Hepatic stellate cell (primary cell): ENCODE measurements at regions not wholly inside any gene's neighbourhood (a gene's known extent, or its start where the extent isn't known, plus 50 kb on each side); places are given as distances from the start of the nearest gene placed in this dataset.
"Not testable (repeated sequence)": the region's sequence is repeated elsewhere in the genome, so short reads cannot be mapped to it uniquely, and the experiment has no call there.

Experiments used
- DNase-seq: peaks from one replicate; pipeline ENCODE4 v3.0.0; 2011; ENCODE audit warnings: low spot score

DNA sequence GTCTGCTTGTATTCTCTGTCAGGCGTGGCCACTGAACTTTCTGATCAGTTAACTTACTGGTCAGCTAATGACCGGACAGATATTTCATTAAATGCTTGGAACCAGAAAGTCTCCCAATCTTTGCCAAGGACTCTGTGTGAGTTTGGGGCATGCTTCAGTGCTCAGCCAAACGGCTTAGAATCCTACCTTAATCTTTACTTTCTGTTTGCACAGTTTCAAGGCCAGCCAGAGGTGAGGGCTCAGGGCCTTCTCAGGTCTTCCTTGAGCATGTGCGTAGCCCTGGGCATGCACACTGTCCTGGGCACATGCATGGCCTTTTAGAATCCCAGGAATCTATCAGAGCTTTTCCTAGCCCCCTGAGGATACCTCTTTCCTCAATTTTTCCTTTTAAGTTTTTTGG, 230.1 kb downstream of the RAB11FIP4 start:
- DNase-seq = no peak

DNA sequence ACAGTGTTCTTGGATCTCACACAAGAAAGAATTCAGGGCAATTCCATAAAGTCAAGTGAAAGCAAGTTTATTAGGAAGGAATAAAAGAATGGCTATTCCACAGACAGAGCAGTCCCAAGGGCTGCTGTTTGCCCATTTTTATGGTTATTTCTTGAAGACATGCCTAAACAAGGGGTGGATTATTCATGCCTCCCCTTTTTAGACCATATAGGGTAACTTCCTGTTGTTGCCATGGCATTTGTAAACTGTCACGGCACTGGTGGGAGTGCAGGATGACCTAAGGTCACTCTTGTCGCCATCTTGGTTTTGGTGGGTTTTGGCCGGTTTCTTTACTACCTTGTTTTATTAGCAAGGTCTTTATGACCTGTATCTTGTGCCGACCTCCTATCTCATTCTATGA, 219.6 kb downstream of the RAB11FIP4 start:
- DNase-seq = not testable (repeated sequence)

DNA sequence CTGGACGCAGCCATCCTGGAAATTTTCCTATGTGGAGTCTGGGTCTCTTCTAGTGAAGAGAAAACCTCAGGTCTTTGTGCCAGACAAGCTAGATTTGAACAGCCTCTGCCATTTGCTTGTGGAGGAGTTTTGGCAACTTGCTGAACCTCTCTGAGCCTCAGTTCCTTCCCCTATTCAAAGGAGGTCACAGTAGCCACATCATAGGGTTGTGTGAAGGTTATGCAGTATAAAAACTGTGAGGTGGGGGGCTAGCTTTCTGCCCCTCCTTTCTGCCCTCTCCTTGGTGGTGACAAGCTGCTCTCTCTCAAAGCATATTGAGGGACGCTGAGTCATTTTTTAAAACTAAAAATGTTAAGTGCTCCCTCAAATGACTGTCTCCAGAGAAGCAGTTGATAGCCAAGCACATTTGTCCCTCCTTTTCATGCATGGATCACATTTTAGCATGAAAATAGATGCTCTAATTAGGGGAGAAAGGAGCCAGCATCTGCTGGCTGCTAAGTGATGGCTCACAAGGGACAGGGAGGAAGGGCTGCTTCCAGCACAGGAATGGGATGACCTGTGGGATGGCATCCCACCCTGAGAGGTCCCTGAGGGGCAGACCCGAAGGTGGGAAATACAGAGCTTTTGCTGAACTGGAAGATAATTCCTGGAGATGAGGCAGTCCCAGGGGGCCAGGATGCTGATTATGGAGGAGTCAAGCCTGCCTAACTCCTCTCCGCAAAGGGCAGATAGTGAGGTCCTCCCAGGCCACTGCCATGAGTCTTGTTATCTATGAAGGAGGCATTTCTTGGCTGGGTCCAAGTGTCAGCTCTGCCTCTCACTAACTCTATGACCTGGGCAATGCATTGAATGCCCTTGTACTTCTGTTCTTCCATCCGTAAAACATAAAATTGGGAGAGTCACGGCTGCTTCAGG, 218.8 kb downstream of the RAB11FIP4 start:
- no peak for DNase-seq

DNA sequence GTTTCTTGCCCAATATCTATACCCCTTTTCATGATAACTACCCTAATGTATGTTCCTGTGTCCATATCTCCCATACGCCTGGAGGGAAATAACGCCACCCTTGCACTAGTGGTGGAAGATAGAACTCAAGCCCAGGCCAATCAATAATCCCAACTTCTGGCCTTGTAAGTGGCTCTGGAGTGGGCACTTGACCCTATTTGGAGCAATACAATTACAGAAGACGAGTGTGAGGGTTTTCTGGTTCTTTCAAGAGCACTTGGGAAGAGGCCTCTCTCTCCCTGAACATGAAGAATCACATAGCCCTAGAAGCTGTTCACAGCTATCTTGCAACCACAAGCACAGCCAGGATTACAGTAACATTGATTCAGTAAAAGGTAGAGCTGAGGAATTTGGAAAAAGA, 217.9 kb downstream of the RAB11FIP4 start:
- no peak for DNase-seq

DNA sequence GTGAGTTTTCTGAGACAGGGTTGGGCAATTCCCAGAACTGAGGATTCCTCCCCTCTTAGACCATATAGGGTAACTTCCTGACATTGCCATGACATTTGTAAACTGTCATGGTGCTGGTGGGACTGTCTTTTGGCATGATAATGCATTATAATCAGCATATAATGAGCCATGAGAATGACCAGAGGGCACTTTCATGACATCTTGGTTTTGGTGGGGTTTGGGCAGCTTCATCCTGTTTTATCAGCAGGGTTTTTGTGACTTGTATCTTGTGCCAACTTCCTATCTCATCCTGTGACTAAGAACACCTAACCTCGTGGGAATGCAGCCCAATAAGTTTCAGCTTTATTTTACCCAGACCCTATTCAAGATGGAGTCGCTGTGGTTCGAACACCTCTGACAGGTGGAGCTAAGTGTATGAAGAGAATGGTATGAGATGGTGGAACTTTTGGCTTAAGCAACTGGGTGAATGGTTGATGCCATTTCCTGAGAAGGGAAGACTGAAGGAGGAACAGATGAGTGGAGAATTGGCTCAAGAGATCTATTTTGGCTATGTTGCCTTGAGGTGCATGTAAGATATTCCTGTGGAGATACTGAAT, 217.3 kb downstream of the RAB11FIP4 start:
- no peak for DNase-seq

DNA sequence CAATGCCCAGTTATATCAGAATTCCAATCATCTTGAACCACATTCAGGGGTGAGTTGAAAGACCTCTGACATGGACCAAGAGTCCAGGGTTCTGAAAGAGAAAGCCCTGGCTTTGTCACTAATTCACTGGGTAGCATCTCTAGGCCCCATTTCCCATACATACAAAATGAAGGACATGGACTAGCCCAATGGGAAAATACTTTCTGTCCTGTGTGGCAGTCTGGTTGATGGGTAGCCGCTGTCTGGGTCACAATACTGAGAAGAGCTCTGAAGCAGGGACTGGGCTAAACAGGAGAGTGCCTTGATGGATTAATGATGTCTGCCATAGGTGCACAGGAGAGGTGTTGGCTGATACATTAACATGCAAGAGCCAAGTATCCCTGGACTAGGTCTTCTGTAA, 214.3 kb downstream of the RAB11FIP4 start:
- no peak for DNase-seq

DNA sequence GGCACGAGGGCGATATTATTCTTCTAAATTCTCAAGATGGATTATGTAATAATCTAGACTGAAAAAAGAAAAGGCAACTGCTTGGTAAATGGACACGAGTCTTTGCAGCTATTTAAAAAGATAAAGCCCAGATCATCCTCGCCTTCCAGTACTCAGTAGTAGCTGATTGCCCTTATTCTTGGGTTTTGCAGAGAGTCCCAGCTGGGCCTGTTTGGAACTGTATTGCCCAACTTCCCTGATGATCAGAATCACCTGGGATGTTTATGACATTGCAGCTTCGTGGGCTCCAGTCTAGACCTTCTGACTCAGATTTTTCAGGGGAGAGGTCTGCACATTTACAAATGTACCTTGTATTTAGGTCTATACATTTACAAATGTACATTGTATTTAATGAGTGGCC, 213.5 kb downstream of the RAB11FIP4 start:
- no peak for DNase-seq

DNA sequence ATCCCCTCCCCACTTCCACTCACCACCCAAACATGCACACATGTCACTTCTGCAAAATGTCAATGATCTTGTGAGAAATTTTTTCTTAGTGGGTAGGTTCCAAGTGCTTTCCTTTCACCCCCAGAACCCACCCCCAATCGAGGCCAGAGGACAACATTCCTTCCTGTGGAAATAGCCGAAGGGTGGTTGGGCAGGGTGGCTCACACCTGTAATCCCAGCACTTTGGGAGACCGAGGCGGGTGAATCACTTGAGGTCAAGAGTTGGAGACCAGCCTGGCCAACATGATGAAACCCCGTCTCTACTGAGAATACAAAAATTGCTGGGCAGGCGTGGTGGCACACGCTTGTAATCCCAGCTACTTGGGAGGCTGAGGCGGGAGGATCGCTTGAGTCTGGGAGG, 208.7 kb downstream of the RAB11FIP4 start:
- not testable (repeated sequence) for DNase-seq

DNA sequence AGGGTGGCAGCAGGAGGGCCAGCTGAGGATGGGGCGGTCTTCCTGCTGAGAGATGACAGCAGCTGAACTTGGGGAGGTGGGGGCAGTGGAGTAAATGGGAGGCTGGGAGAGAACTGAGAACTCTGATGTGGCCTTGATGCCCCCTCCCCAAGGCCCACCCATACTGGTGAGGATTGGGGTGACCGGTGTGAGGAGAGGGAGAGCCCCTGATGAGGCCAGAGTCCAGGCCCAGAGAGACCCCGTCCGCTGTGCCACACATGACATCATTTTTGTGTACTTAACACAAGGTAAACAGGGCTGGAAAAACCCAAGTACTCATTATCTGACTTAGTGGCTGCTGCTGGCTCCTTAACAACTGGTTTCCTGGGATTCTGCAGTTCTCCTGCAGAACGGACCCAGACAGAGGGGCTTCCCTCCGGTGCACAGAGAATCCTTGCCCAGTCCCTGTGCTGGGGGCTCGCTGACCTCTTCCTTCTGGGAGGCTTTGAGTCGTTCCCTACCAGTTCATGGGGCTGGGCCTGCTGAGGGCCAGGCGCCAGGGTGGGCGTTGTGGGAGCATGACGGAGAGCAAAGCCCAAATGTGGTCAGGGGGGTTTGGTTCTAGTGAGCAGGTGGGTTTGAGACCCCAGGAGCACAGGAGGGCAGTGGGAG, 207.6 kb downstream of the RAB11FIP4 start:
- DNase-seq = no peak

DNA sequence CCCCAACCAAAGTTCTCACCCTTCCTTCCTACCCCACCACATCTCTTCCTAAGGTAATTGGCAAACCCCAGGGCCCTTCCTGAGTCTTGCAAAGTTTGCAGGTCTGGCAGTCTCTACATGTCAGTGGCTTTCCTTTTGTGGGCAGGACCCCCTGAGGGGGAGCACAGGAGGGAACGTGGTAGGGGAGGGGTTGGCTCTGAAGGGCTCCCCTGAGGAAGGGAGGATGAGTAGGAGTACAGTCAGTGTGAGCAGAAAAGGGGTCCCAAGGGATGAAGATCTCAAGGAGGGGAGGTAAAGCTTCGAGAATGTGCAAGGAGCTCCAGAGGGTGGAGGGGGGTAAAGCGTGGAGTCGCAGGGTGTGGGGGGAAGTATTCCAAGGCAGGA, 206.9 kb downstream of the RAB11FIP4 start:
- DNase-seq = no peak

DNA sequence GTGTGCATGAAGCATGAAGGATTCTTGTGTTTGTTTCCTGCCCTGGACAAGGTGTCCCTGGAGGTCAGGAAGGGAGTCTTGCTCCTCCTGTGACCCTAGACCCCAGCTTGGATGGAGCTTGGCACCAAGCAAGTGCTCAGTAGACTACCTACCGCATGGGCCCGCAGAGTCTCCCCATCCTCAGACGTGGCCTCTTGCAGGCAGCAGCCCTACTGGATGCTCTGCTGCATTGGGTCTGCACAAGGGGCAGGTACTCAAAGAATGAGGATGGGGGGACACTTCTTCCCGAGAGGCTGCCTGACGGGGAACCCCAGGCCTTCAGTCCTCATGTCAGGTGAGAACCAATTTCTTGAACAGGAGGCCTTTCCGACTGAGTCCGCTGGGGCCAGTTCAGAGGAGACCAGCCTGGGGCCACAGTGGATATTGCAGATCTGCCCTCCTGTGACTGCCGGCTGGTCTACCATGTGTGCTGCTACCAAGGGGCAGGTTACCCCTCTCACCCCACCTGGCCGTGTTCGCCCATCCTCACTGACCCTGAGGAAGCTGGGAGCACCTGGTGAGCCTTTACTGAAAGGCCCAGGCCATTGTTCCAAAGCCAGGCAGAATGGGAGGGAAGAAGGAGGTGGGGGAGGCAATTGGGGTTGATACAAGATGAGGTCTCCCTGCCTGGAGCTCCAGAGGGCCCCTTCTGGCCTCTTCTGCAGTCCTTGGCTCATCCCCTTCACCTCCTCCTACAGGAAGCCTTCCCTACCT, 206.3 kb downstream of the RAB11FIP4 start:
- DNase-seq = no peak

DNA sequence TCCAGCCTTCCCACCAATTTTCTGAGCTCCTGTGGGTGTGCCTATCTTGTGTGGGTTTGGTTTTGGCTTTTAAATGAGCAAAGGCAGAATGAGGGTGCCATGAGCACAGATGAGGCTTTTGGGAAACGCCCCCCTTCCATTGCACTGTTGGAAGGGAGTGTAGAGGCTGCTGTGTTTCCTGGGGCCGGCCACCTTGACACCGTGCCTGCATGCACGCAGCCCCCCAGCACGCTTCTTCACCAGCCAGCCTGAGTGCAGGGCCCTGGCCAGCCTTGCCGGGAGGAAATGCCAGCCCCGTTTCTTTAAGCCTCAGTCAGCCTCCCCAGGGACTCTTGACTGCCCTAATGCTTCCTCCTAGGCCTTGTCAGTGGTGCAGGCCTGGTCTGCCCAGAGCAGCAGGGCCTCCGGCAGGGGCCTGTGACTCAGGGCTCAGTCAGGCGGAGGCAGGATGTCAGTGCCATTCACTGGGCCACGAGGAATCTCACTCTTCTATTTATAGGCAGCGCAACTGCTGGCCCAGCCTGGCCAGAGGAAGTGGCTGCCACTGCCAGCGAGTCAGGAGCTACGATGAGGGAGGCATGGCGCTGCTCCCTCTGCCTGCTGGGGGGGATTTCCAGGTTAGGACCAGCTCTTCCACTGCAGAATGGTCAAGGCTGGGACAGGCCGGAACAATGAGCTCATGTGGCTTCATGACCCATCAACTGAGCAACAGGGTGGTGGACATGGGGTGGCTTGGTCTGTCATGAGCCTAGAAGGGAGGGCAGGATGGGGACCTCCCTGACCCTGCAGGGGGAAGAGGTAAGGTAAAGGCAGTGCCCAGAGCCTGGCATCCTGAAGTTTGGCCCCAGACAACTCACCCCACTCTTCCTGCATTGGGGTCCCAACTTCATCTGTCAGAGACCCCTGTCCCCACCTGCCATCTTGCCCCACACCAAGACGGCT, 205.2 kb downstream of the RAB11FIP4 start:
- peak; percentile 99 for DNase-seq

DNA sequence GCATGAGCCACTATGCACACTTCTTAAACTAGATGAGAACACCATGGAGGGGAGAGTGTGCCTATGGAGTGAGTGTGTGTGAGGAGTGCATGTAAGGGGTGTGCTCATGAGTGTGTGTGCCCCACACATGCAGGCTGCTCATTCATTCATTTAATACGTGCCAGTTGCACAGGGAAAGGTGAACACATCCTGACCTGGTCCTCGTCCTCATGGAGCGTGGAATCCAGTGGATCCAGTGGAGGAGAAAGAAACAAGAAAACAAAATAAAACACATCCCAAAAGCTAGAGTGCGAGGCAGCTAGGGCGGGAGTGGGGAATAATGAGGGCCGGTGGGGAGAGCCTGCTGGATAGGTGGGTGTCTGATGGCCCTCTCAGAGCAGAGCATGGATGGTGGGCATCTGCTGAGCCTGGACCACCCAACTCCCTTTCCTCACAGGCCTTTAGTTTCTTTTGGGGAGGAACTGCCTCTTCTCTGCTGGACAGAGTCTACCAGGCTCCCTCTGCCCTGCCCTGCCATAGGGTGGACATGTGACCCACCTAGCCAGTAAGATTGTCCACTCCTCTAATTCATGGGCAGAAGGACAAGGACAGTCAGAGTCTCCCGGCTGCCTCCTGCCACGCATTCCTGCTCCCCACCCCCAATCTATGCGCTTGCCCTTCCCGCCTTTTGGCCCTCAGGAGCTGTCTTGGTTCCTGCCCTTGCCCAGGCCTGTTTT, 204.3 kb downstream of the RAB11FIP4 start:
- no peak for DNase-seq

DNA sequence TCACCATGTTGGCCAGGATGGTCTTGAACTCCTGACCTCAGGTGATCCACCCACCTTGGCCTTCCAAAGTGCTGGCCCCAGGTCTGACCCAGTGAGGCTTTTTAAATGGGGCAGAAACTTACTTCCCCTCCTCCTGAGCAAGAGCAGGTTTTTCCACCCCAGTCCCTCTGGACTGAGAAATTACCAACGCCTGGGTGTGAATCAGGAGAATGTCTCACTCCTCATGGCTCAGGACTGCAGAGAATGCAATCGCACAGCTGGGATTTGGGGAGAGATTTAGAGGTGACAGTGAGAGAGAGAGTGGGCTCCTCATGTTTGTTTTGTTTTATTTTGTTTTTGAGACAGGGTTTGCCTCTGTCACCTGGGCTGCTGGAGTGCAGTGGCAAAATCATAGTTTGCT, 203.6 kb downstream of the RAB11FIP4 start:
- peak; percentile 49 for DNase-seq

DNA sequence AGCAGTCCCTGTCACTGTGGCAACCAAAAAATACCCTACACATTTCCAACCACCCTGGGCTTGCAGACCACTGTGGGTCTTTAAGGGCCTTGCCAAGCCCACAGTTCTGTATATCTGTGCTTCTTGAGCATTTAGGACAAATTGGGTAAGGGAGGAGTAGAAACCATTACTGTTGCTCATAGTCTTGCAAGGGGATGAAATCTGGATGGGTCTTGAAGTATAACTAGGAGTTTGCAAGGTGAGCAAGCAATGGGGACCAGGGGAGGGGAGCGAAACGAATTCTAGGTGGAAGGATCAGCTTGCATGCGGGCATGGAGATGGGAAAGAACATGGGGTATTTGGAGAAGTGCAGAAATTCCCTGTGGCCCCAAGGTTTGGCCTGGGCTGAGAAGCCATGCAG, 202.9 kb downstream of the RAB11FIP4 start:
- DNase-seq = no peak

DNA sequence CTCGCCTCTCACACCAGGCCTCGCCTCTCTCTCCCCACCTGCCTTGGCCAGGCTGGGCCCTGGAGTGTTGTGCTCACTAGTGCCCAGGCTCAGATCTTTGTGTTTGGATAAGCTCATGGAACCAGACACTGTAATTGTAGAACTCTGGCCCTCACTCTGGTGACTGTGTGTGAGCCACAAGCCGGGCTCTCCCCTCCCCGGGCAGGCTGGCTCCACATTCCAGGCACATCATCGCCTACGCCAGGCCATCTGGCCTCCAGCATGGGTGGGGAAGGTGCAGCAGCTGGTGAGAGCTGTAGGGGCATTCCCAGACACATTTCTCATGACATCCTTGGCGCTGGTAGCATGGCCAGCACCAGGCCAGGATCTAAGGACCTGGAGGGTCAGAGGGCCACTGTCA, 202.3 kb downstream of the RAB11FIP4 start:
- DNase-seq = no peak

DNA sequence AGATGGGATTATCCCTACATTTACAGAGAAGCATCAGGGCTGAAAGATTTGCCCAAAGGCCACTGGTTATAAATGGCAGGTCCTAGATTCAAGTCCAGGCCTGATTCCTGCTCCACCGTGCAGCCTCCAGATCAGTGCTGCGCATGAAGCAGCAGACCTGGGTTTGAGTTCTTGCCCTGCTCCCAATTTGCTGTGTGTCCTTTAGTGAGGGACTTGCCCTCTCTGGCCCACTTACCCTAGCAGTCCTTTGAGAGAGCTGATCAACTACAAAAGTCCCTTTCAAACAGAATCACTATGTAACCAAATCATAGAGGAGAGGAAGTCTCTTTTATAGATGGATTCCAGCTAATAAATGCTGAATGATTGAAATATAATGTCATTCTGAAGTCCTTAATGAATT, 200.4 kb downstream of the RAB11FIP4 start:
- no peak for DNase-seq

DNA sequence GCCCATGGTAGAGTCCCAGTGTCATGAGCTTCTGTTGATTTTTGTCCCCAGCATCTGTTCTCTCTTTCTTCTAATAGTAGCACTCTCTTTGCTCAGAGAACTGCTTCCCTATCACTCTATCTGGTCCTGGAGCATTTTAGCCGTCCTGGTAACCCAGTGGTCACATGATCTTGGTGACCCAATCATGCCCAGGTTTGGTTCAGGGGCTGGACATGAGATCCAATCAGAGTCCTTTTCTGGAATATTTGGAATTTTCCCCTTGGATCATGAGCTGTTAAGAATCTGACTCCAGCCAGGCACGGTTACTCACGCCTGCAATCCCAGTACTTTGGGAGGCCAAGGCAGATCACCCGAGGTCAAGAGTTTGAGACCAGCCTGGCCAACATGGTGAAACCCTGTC, 197.0 kb downstream of the RAB11FIP4 start:
- no peak for DNase-seq

DNA sequence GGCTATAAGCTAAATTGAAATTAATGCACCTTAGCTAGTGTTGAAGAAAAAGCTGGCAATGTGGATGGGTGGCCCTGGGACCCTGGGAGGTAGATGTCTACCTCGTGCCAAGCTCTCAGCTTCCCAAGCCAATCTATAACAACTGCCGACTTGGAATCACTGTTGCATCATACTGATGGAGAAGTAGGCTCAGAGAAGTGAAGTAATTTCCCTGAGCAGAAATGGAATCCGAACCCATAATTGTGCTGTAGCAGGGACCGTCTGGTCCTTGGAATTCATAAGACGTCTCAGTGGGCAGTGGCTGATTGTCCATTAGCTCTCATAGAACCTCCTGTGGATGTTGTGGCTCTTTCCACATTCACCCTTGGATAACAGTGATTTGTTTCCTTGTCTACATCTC, 196.6 kb downstream of the RAB11FIP4 start:
- no peak for DNase-seq
